H9 (cell line): ENCODE measurements at regions not wholly inside any gene's neighbourhood (a gene's known extent, or its start where the extent isn't known, plus 50 kb on each side); places are given as distances from the start of the nearest gene placed in this dataset.

ENCODE experiments used
- DNase-seq: peaks from one replicate; pipeline ENCODE4 v3.0.0-alpha.2; 2017
- H2AFZ ChIP-seq: one replicate; pipeline ENCODE4 v1.6.1; 2013; ENCODE audit warnings: mild to moderate bottlenecking, low read length, control low read depth, moderate library complexity
- H2AK5ac ChIP-seq: 2 replicates; pipeline ENCODE4 v1.6.1; 2013; ENCODE audit warnings: low read length, control low read depth, mixed read lengths; ENCODE audit not compliant: insufficient read length
- H2BK120ac ChIP-seq: one replicate; pipeline ENCODE4 v1.6.1; 2013; ENCODE audit warnings: low read depth, mild to moderate bottlenecking, low read length, control low read depth, inconsistent platforms; ENCODE audit not compliant: poor library complexity, severe bottlenecking
- H2BK12ac ChIP-seq: 2 replicates; pipeline ENCODE4 v1.6.1; 2013; ENCODE audit warnings: low read length, control low read depth, mixed read lengths, low read depth; ENCODE audit not compliant: insufficient read length
- H2BK15ac ChIP-seq: 2 replicates; pipeline ENCODE4 v1.6.1; 2013; ENCODE audit warnings: low read depth, low read length, control low read depth
- H2BK20ac ChIP-seq: one replicate; pipeline ENCODE4 v1.6.1; 2013; ENCODE audit warnings: low read depth, mild to moderate bottlenecking, low read length, control low read depth, inconsistent platforms; ENCODE audit not compliant: poor library complexity, severe bottlenecking
- H2BK5ac ChIP-seq: 2 replicates; pipeline ENCODE4 v1.6.1; 2013; ENCODE audit warnings: low read length, control low read depth, mixed read lengths; ENCODE audit not compliant: insufficient read length
- H3K14ac ChIP-seq: 2 replicates; pipeline ENCODE4 v1.6.1; 2013; ENCODE audit warnings: low read length, control low read depth; ENCODE audit not compliant: insufficient read depth
- H3K18ac ChIP-seq: 2 replicates; pipeline ENCODE4 v1.6.1; 2013; ENCODE audit warnings: low read depth, mild to moderate bottlenecking, mixed read lengths, low read length, control low read depth; ENCODE audit not compliant: insufficient read length
- H3K23ac ChIP-seq: 2 replicates; pipeline ENCODE4 v1.6.1; 2013; ENCODE audit warnings: low read length, control low read depth, mixed read lengths, low read depth; ENCODE audit not compliant: insufficient read length
- H3K23me2 ChIP-seq: 2 replicates; pipeline ENCODE4 v1.6.1; 2013; ENCODE audit warnings: low read depth, mild to moderate bottlenecking, mixed read lengths, low read length, control low read depth; ENCODE audit not compliant: insufficient read length, poor library complexity, severe bottlenecking
- H3K27ac ChIP-seq: 2 replicates; pipeline ENCODE4 v1.5.1; 2013; ENCODE audit warnings: low read length, control low read depth, mixed read lengths, low read depth; ENCODE audit not compliant: insufficient read length
- H3K27me3 ChIP-seq: 2 replicates; pipeline ENCODE4 v1.6.1; 2013; ENCODE audit warnings: low read length, control low read depth, inconsistent platforms; ENCODE audit not compliant: insufficient read depth
- H3K4ac ChIP-seq: 2 replicates; pipeline ENCODE4 v1.6.1; 2013; ENCODE audit warnings: low read depth, mild to moderate bottlenecking, control low read depth, inconsistent platforms, low read length, moderate library complexity
- H3K4me1 ChIP-seq: 2 replicates; pipeline ENCODE4 v1.6.1; 2013; ENCODE audit warnings: low read length, control low read depth, inconsistent platforms; ENCODE audit not compliant: insufficient read depth
- H3K4me2 ChIP-seq: 2 replicates; pipeline ENCODE4 v1.6.1; 2013; ENCODE audit warnings: low read length, control low read depth, mixed read lengths; ENCODE audit not compliant: insufficient read length, insufficient read depth
- H3K56ac ChIP-seq: 2 replicates; pipeline ENCODE4 v1.6.1; 2013; ENCODE audit warnings: low read depth, mild to moderate bottlenecking, mixed read lengths, low read length, control low read depth; ENCODE audit not compliant: insufficient read length
- H3K79me1 ChIP-seq: 2 replicates; pipeline ENCODE4 v1.6.1; 2013; ENCODE audit warnings: low read depth, mild to moderate bottlenecking, moderate library complexity, low read length, control low read depth, inconsistent platforms; ENCODE audit not compliant: insufficient read depth, poor library complexity, severe bottlenecking
- H3K79me2 ChIP-seq: 2 replicates; pipeline ENCODE4 v1.6.1; 2013; ENCODE audit warnings: low read length, control low read depth, inconsistent platforms; ENCODE audit not compliant: insufficient read depth
- H3K9ac ChIP-seq: 2 replicates; pipeline ENCODE4 v1.6.1; 2013; ENCODE audit warnings: low read length, control low read depth, mixed read lengths; ENCODE audit not compliant: insufficient read length; ENCODE audit errors: extremely low read depth
- H3K9me3 ChIP-seq: one replicate; pipeline ENCODE4 v1.6.1; 2013; ENCODE audit warnings: low read depth, low read length, inconsistent platforms; ENCODE audit not compliant: control insufficient read depth
- H3T11ph ChIP-seq: one replicate; pipeline ENCODE4 v1.6.1; 2013; ENCODE audit warnings: mild to moderate bottlenecking, low read length, control low read depth, inconsistent platforms
- H4K20me1 ChIP-seq: one replicate; pipeline ENCODE4 v1.6.1; 2013; ENCODE audit not compliant: control insufficient read depth, insufficient read length, insufficient read depth
- H4K5ac ChIP-seq: 2 replicates; pipeline ENCODE4 v1.6.1; 2013; ENCODE audit warnings: low read depth, mild to moderate bottlenecking, mixed read lengths, low read length, control low read depth; ENCODE audit not compliant: insufficient read length
- H4K8ac ChIP-seq: replicated peaks from 2 replicates; pipeline ENCODE4 v1.6.1; 2013; ENCODE audit warnings: low read length, control low read depth, mixed read lengths, low read depth; ENCODE audit not compliant: insufficient read length
- H4K91ac ChIP-seq: 2 replicates; pipeline ENCODE4 v1.6.1; 2013; ENCODE audit warnings: low read depth, mild to moderate bottlenecking, moderate library complexity, mixed read lengths, low read length, control low read depth; ENCODE audit not compliant: insufficient read length
- H3K27ac Mint-ChIP-seq, 3 experiments: 2 replicates in 2 of 3; 3 replicates in 1 of 3; pipeline ENCODE4 v1.8.0; 2020 to 2021; ENCODE audit warnings: mixed read lengths in 3 of 3, mild to moderate bottlenecking in 1 of 3, moderate library complexity in 1 of 3
- H3K27me3 Mint-ChIP-seq: 2 replicates; pipeline ENCODE4 v1.8.0; 2021; ENCODE audit warnings: low read depth, mild to moderate bottlenecking, moderate library complexity, mixed read lengths
- H3K36me3 Mint-ChIP-seq, 3 experiments: 2 replicates in 2 of 3; 3 replicates in 1 of 3; pipeline ENCODE4 v1.8.0; 2020 to 2021; ENCODE audit warnings: low read depth in 3 of 3, mixed read lengths in 3 of 3; ENCODE audit not compliant: insufficient read depth in 1 of 3
- H3K4me1 Mint-ChIP-seq, 2 experiments: 2 replicates each; pipeline ENCODE4 v1.8.0; 2020; ENCODE audit warnings: mixed read lengths in 2 of 2
- H3K4me3 Mint-ChIP-seq, 2 experiments: 2 replicates in 1 of 2; 3 replicates in 1 of 2; pipeline ENCODE4 v1.8.0; 2020 to 2021; ENCODE audit warnings: mild to moderate bottlenecking in 2 of 2, mixed read lengths in 2 of 2, moderate library complexity in 1 of 2
- H3K9me3 Mint-ChIP-seq, 2 experiments: 2 replicates in 1 of 2; 3 replicates in 1 of 2; pipeline ENCODE4 v1.8.0; 2020; ENCODE audit warnings: mild to moderate bottlenecking in 2 of 2, mixed read lengths in 2 of 2, moderate library complexity in 1 of 2
- CTCF ChIP-seq: fragments of 200-600 bp; sonication (generic); conservative IDR thresholded peaks from 3 replicates; pipeline ENCODE4 v1.8.0; 2021; ENCODE audit warnings: antibody characterized with exemption, mild to moderate bottlenecking
- WGBS: extraction: QIAGEN DNeasy Blood & Tissue Kit; methylation state at CpG from one replicate; pipeline ENCODE4 v1.1.7; 2013; ENCODE audit warnings: missing lambda C conversion rate, low lambda C conversion rate, mixed read lengths; ENCODE audit not compliant: insufficient read length; ENCODE audit errors: extremely low coverage; 5-methylcytosine and 5-hydroxymethylcytosine counted together

GRCh38 chr1:221294242-221294641 lies 415.0 kb downstream of the HLX start:
- no peak overlapping the region for H2AFZ ChIP-seq
- H3K27ac Mint-ChIP-seq: no peak overlapping the region
- no peak for TF ChIP-seq CTCF

More at GRCh38 chr1:221294242-221294641, 415.0 kb downstream of the HLX start:
- Histone ChIP-seq H3K23me2 (no peaks in the 10 kb centered on the region), H3K23ac (no peak overlapping the region), H3K79me2 (no peaks in the 10 kb centered on the region), H4K91ac (no peak overlapping the region), H2AK5ac (no peak overlapping the region), H2BK20ac (no peak overlapping the region), H3K27me3 (no peaks in the 10 kb centered on the region), H3K9ac (no peak overlapping the region), H3K79me1 (no peaks in the 10 kb centered on the region), H3K9me3 (no peaks in the 10 kb centered on the region), H4K5ac (no peak overlapping the region), H3K4me1 (no peaks in the 10 kb centered on the region), H3K18ac (no peak overlapping the region), H2BK12ac (no peak overlapping the region), H3K4me2 (no peak overlapping the region), H2BK15ac (no peak overlapping the region), H2BK5ac (no peak overlapping the region), H3K56ac (no peak overlapping the region), H2BK120ac (no peak overlapping the region), H3T11ph (no peak overlapping the region), H3K27ac (no peak overlapping the region), H4K20me1 (no peaks in the 10 kb centered on the region), H3K4ac (no peak overlapping the region), H3K14ac (no peak overlapping the region), H4K8ac (no peak overlapping the region)
- no peak for DNase-seq
- Mint-ChIP-seq H3K36me3 (no peaks in the 10 kb centered on the region), H3K9me3 (no peaks in the 10 kb centered on the region; a peak in 1 of 5 replicates), H3K27me3 (no peaks in the 10 kb centered on the region), H3K4me3 (no peak overlapping the region), H3K4me1 (peaks cover 11 to 27% of the 10 kb centered on the region in 2 experiments)
- WGBS: no CpG with 5 or more reads among the region's 2 CpGs
